ENCODE measurements at regions not wholly inside any gene's neighbourhood (a gene's known extent, or its start where the extent isn't known, plus 50 kb on each side); places are given as distances from the start of the nearest gene placed in this dataset.

DNA sequence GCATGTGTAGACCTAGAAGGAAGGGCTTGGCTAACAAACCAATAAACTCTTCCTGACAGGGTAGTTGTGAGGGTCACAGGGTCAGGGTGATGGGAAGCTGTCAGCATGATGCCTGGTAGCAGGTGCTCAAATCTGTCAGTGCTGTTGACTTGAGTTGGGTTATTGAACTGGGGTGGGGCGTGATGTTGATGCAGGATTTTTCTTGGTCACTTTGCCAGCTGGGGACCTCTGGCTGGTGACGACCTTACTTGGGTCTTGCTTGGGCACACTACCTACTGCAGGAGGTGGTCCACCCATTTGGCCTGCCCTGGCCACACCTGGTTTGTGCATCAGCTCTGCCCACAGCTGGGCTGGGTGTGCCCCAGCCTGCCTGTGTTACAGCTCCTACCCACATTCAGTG lies 624.4 kb downstream of the PTPRU start:
- DNase-seq, result no peak

DNA sequence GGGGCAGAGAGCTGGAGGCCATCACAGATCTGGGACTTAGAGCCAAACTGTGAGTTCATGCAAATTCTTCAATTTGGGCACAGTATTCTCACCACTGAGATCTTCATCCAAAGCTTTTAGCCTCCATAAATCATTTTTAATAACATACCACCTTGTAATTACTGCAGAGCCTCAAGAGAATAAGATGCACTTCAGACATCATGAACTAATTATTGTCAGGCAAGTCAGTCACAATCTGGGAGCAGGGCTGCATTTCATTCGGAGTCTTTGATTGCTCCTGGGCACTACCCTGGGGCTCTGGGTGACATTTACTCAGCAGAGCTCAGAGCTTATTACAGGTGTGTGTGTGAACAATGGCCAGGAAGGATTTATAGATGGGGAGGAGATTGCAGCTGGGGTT lies 623.7 kb downstream of the PTPRU start:
- DNase-seq, result no peak

DNA sequence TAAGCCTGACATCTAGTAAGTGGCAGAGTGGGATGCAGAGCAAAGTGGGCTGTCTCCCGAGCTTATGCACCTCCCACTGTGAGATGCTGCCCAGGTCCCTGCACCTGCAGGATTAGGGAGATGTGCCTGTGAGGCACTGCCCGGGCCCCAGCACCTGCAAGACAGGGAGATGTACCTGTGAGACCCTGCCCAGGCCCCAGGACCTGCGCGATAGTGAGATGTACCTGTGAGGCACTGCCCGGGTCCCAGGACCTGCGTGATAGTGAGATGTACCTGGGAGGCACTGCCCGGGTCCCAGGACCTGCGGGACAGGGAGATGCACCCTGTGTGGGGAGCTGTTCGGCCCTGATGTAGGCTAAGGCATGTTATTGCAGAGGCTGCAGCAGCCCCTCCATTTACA lies 622.8 kb downstream of the PTPRU start:
- no peak for DNase-seq

DNA sequence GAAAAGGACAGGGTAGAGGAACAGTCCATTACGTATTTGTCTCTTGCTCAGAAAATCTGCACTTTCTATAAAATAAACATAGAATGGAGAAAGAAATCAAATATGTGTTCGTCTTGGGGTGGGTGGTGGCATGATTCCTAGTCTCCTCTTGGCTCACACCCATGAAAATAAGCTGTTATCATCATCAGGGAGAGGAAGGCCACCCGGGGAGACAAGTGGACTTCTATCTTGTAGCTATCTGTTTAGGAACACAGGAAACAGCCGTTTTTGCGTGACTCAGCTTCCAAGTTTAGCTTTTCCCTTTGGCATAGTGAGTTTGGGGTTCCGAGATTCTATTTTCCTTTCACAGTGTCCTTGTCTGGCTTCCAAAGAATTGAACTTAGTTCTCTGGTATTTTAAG lies 622.3 kb downstream of the PTPRU start:
- no peak for DNase-seq

DNA sequence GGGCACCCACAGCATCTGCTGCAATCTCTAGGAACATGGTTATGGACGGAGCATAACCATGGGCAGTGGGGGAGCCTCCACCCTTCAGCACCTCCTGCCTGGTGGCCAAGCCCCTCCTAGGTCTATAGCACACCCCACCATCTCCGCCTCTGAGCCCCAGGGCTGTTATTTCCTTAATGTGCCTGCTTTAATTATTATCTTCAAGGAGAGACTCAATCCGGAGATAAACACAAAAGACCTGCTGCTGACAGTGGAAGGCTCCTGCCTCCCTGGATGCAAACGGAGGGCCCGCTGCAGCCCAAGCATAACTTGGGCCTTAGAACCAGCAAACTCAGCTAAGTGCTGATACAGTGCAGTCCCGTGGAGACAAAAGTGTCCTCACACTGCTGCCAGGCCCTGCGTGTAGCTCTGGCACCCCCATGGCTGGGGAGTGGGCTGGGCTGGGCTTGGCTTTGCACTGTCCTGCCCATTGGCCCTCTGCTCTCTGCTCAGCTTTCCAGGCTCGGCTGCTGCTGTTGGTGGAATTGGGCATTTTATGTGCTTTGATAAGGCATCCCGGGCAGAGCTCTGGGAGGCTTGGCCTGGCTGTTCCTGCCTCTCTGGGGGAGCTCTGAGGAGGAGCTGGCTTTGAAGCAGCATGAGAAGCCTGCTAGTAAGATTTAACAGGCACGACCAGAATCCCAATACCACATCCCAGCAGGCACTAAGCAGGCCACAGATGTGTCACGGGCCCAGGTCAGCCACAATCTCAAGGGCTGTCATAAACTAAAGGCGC lies 620.2 kb downstream of the PTPRU start:
- no peak for DNase-seq

DNA sequence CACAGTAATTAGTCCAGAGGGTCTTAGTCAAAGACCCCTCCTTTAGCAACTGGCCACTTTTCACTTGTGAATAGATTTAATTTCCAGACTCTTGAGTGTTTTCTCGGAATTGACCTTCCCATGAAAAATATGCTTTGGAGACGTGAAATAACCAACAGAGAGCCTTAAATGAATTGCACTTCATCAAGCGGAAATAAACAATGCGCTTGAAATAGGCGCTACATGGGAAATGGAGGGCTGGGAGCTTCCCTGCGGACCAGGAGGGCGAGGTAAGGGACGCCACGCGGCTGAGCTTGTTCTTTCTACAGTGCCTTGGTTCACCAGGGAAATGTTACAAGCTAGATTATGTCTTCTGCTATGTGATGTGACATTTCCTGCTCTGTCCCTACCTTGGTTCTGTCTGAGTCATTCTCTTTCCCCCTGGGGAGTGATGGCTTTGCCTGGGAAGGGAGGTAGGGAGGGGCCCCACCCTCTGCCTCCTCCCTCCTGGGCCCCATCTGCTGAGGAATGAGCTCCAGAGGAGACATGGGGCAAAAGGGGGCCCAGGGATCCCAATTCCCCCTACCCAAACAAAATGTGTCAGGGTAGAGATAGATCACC lies 619.3 kb downstream of the PTPRU start:
- no peak for DNase-seq

DNA sequence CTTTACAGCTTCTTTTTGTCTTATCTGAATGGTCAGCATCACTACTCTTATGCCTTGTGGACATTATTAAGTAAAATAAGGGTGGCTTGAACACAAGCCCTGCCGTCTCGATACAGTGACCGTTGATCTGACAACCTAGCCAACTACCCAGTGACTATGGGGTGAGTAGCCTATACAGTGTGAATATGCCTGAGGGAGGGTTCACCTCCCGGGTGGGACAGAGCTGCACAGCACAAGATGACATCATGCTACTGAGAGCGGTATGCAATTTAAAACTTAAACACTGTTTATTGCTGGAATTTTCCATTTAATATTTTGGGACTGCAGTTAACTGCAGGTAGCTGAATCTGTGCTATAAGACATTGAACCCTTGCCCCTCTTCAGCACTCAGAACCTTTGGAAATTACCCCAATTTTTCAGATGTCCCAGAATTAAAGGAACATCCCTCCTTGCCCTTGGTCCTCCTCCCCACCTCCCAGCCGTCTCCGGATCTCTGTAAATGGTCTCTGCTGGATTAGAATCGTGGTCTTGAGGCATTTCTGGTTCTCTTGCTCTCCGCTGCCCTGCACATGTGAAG lies 618.5 kb downstream of the PTPRU start:
- DNase-seq, result no peak

DNA sequence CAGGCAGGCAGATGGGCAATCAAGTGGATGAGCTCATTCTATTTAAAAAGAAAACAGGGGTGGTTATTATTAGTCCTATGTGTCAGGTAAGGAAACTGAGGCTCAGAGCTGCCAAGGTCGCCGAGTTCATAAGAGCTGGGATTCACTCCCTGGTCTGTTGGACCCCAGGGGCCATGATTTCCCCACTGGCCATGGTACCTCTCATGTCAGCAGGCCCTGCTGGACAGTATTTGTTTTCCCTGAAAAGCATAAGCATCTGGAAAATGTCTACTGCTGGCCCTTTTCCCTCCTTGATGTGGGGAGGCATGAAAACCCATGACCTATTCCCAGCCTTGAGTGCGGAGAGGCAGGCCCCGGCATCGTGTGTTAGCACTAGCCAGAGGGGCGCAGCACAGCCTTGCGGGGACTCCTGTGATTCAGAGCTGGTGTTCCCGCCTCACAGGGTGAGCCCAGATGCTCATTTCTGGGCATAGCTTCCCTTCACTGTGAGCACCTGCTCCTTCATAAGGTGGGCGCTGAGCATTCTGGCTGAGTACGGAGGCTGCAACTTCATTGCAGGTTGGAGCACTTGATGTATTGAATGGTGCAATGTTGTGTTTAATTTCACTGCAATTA lies 617.5 kb downstream of the PTPRU start:
- no peak for DNase-seq

DNA sequence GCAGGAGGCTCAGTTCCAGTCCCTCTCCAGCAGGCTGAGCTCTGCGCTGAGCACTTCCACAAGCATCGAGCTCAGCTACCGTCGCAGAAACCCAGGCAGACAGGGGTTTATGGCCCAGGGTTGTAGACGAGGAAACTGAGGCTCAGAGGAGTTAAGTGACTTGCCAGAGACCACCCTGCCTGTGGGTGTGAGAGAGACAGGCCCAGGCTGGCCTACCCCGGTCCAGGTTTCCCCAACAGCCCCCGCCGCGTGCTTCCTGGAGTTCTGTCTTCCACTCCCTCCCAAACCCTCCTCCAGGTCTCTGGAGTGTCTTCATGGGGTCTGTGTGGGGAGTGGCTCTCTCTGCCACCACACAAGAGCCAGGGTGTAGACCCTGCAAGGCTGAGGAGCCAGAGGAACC lies 615.9 kb downstream of the PTPRU start:
- DNase-seq, result no peak

DNA sequence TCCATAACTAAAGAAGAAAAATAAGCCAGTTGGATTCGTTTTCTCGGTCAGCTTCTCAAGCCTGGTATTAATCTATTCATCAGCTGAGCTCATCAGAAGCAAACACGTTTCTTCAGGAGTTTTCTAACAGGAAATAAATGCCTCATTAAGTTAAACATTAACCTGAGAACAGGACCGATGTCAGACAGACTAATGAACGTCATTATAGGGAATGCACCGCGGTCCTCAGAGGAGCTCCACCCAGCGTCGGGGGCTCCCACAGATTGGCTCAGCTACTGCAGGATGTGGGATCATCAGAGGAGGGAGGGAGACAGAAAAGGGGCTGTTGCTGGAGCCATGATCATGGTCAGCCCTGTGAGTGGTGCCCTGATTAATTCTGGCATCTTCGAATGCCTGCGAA lies 615.4 kb downstream of the PTPRU start:
- no peak for DNase-seq

DNA sequence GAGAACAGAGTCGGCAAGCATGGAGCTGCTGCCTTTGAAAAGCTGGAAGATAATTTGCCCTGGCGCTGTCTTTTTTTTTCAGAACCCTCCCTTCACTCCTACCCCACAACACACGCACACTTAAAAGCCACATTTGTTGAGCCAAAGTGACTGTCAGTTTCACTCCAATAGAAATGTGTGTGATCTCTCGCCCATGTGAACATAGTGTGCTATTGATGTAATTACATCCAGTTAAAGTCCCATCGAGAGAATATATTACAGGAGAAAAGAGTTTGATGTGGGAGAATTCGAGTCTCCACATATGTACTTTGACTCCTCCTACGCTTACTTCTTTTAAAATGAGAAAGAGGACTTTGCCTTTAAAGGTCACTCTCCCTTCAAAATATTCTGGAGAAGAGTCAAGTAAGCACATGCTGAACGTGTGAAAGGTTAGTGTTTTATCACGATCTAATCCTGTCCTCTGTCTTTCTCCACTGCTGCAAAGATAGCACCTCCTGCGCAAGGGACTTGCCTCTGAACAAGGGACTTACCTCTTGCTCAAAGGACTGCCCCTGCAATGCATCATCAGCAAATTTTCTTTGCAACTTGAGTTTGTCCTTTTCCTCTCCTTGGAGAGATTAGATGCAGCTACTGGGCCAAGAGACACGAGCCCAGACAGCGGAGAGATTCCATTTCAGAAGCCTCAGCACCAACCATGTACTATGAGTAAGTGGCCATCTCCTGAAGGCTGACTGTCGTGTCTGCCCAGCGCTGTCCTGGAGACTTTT lies 613.9 kb downstream of the PTPRU start:
- no peak for DNase-seq

DNA sequence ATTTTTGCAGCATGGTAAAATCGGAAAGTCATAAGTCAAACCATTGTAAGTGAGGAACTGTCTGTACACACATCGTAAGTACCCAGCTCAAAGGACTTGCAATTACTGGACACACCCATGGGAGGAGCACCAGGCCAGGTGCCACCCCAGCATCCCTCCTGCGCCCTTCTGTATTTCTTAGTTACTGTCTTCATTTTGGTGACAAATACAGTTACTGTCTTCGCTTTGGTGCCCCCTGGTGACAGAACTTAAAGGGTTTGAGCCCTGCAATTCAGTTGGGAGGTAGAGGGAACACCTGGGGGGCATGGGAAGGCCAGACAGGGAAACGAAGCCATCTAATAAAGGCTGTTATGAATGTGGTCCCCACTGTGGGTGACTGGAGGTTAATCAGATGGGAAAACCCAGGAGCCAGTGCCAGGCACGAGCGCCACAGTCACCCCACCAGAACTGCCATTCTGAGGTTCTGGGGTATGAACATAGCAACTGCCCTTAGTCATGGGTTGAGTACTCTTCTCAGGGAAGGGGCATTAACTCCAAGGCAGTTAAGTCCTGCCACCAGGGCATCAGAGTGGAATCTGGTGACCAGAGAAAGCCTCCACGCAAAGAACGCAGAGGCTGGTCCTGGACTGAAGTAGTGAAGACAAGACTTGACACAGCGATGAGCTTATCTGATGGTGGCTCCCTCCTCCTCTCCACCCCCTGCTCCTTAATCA lies 612.9 kb downstream of the PTPRU start:
- no peak for DNase-seq

DNA sequence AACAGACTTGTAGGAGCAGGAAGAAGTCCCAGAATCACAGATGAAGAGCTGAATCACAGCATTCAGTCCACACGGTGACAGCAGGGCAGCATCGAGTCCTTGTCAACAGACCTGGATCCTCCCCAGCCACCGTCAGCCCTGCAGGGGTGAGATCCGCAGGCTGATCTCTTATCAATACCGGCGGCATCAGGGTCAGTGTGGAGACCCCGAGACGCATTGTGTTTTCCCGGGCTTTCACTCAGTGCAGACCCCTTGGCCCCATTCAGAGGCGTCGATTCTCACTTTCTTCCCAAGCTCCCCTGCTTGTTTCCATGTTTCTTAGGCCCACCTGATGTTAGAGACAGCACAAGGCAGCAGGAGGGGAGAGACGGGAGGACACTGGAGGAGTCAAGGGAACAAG lies 609.6 kb downstream of the PTPRU start:
- no peak for DNase-seq

DNA sequence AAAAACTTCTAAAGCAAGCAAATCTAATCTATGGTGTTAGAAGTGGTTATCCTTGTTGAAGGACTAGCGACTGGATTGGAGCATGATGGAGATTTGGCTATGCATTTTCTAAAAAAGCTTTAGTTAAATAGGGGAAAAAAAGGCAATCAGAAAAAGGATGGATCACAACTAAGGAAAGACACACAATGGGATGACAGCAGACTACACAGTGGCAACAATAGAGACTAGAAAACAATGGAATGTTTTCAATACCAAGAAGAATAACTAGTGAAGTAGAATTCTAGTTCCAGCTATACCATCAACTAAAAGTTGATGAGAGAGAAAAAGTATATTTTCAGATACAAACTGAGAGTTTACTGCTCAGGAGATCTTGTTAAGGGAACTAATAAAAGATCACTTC lies 605.8 kb downstream of the PTPRU start:
- no peak for DNase-seq

DNA sequence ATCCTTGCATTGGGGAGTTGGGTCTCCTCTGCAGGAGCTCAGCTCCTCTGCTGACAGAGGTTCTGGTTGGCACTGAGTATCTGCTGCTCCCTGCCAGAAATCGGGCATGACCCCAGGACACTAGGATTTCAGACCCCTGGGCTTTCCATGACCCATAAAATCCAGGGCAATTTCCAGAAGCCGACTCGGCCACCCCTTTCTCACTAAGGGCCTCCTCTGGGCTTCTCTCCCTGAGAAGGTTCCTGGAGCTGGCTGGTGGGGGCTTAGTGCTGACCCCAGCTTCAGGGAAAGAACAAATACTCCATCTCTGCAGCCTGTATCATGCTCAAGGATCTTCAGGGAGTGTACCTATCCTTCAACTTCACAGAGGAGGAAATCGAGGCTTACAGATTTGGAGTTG lies 603.4 kb downstream of the PTPRU start:
- DNase-seq, result no peak

DNA sequence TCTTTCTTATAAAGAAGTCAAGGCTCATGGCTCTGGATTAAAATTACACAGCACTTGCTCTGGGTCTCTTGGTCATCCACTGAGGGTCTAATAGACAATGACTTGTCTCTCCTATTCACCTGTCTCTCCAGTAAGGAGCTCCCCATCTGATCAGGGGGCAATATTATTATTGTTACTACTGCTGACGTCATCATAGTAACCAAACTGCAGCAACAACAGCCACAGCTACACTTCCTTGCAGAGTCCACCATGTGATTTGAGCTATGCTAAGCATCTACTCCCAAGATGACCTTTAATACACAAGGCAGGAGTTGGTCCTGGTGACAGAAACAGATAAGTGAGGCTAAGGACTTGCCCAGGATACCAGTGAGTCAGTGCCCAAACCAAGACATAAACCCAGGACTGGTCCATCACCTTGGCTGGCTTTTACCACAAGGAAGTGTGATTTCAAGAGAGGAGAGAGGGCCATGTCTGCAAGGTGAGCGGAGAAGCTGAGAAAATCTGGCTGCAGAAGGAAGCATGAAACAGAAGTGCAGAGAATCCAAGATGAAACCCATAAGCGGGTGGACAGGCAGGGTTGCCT lies 602.5 kb downstream of the PTPRU start:
- DNase-seq, result no peak

DNA sequence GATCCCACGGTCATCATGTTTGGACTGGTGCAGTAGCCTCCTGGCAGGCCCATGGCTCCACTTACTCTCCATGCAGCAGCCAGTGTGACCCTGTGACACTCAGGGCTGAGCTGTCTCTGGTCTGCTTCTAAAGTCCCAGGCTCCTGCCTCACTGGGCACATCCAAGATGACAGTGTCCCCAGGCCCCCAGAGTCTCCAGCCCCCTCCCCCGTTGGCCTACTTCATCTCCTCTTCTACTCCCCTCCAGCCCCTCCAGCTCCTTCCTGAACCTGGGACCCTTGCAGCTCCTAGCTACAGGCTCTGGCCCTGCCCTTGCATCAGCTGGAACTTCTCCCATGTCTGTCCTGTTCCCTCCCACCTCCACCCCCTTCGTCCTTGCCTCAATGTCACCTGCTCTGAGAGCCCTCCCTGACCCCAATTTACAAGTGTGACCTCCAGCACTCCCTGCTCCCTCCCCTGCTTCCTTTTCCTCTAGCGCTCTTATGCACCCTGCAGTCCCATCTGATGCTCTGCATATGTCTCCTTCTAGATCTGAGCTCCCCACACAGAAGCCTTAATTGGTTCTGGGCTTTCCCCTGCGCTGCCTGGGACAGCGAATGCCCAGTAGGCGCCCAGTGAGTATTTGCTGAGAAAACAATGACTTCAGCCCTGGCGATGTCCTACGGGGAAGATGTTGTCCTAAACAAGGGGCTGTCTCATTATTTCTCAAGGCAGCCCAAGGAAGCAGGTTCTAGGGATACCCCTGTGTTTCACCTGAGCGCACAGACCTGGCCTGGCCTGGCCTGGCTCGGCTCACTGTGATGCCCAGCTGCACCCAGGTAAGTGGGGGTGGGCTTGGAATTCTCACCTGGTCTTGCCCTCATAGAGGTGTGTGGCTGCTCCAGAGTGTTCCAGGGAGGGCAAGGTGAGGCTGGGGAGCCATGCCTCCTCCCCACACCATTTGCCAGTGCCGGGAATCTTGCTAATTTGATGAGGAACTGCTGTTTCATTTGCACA lies 600.6 kb downstream of the PTPRU start:
- DNase-seq, result no peak

DNA sequence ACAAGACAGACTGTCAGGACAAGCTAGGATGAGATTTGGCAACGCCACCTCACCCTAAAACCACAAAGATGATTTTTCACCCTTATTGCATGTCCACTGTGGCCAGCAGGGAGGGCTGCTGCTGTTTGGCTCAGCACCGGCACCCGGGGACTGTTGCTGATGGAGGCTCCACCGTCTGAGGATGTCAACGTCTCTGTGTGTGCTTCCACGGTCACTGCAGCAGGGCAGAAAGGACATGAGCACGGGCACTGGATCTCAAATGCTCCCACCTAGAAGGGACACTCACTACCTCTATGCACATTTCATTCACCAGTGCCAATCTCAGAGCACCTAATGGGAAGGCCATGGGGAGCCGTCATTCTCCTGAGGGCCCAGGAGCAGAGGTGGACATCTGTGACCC lies 599.6 kb downstream of the PTPRU start:
- no peak for DNase-seq

DNA sequence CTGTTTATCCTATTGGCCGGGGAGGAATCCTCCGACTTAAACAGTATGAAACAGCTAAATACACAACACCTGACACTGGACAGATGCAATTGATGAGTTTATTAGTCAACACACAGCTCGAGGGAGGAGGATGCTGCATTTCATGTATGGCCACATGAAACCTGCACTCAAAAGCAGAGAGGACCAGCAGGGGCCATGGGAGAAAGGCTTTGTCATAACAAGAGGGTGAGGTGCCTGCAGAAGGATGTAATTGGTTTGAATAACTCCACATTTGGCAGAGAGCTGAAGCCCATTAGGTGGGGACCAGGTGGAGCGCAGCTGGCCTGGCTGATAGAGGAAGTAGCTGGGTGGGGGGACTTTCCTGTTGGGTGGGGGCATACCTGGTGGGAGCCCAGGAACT lies 599.1 kb downstream of the PTPRU start:
- DNase-seq, result no peak

DNA sequence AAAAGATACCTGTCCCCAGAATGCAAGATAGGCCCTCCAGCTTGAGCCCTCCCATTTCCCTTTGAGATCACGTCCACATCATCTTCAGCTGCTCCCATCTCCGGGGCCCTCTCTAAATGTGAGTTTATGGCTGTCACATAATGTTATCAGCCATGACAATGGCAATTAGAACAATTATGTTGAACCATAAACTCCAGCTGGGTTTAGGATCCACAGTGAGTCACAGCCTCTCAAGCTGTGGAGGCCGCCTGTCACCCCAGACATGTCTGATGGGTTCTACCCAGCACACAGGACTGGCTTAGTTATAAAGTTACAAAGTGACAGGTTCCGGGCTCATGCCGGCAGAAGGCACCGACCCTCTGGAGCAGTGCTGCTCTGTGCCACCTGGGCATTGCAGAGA lies 597.3 kb downstream of the PTPRU start:
- no peak for DNase-seq

DNA sequence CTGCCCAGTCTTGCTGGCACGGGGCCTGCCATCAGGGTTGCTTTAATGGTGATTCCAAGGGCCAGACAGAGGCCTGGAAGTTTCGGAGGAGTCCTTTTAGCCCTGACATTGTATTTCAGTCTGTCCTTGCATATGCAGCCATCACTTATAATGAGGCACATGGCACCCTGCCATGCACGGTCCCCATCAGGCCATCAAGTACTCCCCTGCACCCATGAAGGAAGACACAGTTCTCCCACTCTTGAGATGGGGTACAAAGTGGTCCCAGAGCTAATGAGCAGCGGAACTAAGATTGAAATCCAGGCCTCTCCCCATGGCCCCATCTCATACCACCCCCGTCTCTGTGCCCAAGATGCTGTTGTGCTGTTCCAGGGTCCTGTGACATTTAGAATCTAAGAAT lies 596.6 kb downstream of the PTPRU start:
- DNase-seq, result no peak

All from skin of body (tissue), 1 donor.